DMS79 treated with DMSO at 0.1 percent for 48 hours (cell line): ENCODE measurements at regions not wholly inside any gene's neighbourhood (a gene's known extent, or its start where the extent isn't known, plus 50 kb on each side); places are given as distances from the start of the nearest gene placed in this dataset.
"Not testable (repeated sequence)": the region's sequence is repeated elsewhere in the genome, so short reads cannot be mapped to it uniquely, and the experiment has no call there.

Source experiments
- DNase-seq: peaks from one replicate; lab custom pipeline; 2025; lab: John Stamatoyannopoulos, UW

DNA sequence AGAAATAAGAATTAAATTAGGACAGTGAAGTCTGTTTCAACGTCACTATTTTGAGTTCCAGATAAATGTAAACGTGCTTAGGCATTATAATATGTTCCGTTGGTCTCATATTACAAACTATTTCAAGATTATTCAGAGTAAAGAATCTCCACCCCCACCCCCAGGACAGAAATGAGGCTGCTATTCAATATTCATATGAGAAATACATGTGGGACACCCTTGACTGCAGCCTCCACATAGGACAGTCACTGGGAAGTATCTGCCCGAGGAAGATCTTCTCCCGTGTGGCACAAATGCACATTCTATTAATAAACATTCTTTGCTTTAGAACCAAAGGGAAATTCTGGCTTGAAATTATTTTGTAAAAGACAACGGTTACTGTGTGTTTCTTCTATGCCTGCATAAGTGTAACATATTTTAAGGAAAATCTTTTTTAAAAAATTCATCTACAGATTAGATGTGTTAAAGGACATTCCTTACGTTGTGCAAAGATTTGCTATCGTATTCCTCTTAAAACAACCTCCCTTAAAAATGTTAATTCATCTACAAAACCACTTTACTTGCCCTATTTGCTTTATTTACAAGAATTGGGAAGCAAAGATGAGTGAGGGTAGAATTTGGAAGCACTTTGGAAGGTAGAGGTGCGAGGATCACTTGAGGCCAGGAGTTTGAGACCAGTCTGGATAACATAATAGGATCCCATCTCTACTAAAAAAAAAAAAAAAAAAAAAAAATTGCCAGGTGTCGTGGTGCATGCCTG lies 148.3 kb upstream of the SOX14 start:
- no peak for DNase-seq

DNA sequence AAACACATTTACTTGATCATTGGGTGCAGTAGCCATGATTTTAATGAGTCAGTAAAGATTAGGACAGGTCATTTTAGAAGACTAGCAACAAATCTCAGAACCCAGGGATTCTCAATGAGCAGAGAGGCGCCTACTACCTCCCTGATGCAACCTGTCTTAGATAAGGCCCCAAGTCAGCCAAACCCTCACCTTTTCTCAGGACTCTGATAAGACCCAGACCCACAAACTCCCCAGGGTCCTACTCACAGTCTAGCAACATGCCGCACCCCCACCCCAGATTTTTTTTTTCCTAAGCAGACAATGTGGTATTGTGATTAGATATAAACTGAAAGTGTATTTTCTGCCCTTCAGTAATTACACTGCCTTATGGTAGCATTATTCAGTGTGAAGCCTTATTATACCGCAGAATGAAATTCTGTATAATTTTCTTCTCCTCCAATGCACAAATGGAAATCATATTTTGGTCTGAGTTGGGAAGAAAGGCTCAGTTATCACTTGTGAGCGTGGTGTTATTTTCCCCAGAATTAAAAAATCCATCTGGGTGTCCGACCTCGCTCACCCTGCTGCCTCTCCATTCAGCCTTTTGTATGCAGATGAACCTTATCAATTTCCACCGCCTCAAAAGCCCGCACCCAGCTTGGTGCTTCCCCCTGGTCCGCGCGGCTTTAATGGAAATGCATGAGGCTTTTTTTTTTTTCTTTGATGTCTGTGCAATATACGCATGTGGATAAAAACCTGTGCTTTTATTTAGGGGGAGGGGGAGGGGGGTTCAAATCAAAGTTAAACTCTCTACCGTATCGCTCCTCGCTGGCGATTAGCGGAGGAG lies 122.0 kb upstream of the SOX14 start:
- DNase-seq = no peak

DNA sequence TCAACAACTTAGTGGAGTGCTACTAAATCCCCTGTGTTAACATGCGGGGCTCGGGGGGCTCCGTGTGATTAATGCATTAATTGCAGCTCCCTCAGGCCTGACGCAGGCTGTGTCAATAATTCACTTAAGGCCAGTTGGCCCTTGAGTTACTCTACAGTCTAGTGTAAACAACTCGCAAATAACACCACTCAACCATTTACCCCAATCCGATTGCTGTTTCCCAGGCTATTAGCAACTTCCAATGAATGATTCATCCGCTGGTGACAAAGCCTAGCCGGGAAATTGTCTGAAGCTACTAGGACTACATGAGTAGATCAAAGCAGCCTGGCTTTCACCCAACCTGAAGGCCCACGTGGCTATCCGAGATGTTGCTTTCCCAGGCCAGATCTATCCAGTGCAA lies 121.3 kb upstream of the SOX14 start:
- peak; percentile 23 for DNase-seq

DNA sequence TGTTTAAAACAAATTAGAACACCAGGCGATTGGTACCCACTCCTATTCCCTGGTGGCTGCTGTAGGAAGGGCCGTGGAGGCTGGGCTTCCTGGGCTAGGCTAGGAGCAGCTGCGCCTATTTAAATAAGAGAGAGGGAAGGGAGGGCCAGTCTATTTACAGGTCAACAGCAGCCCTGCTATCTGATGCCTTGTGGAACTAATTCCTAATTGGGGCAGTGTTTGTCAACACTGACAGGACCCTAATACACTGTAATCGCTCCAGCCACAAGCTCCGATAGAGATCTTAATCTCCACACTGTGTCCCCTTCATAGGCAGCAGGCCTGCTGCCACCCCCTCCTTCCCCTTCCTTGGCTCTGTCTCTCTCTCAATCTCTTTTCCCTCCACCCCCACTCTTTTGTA lies 116.9 kb upstream of the SOX14 start:
- DNase-seq = no peak

DNA sequence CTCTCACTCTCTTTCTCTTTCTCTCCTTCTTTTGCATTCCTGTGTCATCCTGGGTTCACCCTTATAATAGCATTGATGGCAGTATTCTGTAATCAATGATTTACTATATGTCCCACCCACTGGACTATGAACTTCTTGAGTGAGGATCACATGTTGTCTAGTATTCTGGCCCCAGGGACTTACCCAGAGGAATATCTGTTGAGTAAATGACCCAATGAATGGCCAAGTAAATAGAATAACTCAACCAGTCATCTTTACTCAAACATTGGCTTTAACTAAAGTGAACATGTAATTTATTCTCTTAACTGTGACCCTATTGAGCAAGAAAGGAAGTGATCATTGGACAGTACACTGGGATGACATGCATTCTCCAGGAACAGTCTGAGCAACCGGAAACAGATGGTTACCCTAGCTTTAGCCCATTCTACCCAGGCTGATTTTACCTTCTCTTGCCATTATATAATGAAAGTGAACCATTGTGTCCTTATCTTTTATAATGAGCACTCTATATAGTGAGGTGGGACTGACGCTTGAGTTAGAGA lies 94.5 kb upstream of the SOX14 start:
- DNase-seq = no peak

DNA sequence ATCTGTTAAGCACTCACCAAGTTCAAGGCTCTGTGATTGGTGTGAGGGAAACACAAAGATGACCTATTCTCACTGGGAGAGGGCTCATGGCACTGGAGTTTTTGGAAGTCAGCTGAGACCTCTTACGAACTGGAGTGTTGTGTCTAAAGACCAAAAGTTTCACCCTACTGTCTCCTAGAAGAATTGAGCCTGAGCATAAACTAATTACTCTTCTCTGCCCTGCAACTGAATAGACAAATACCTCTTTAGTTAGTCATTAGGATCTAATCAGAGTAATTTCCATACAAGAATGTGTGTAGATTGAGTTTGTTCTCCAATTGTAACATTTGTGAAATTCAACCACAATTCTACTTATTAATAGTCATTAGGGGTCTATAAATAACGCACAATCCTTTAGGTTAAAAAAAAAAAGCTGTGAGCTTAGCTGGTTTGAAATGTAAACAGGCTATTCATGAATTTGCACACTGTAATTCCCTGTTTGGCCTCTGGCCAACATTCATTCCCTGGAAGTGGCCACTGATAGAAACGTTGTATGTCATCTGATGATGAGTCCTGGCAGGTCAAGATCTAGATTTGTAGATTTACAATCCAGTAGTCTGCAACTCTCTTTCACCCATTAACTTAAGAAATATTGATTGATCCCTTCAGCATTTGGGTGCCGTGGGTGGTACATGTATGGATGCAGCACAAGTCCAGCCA lies 76.8 kb upstream of the SOX14 start:
- DNase-seq = no peak

DNA sequence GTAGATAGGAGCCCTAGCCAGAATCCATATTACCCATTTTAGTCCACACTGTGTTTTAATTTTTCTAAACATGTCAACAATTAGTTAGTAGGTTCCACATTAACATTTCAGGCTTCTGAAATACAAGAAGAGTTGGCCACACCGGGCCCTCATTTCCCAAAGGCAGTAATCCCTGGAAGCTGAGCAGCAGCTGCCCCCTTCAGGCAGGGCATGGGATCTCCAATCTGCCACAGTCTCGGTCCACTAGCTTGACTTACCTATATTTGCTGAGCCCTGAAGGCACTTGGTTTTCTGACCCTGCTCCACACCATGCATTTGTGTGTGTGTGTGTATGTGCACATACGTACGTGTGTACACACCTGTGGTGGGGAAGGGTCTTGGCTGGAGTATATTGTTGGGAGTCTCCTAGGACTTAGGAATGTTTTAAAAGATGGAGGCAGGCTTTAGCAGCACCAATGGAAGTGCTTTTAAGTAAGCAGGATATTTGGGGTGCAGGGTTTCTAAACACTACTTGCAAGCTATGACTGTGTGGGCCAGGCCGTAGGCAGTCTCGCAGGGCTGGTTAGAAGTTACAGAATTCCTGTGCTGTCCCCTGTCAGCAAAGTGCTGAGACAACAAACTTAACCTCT lies 71.2 kb upstream of the SOX14 start:
- DNase-seq = no peak

DNA sequence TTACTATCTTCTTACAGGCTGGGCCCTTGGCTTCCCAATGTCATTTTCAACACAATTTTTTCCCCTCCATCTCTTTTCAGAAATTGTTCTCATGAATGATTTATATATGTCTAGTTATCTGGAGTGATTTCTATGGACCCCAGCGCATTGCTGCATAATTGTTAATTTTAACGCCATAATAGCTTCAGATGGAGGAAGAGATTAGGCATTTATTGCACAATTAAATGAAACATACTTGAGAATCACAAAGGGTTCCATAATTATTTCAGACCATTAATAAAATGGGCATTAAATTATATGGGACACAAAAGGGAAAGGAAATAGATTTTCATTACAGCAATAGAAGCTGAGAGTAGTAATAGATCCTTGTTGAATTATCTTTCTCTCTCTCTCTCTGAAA lies 70.3 kb upstream of the SOX14 start:
- no peak for DNase-seq

DNA sequence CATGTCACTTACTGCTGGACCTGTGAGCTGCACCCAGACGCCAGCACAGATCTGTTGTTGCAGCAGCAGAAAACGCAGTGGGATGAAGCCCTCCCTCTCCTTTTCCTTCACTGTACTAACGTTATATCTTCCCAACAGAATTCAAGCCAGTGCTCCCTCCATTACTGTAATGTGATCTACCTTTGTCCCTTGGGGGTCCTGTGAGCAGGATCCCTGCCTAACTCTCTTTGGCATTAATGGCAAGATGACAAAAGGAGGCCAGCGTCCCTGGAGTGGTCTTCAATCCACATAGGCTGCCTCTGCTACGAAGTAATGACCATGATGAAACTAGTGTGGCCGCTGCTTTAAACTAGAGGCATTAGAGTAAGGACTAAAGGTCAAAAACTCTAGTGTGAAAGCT lies 69.3 kb upstream of the SOX14 start:
- DNase-seq = no peak

DNA sequence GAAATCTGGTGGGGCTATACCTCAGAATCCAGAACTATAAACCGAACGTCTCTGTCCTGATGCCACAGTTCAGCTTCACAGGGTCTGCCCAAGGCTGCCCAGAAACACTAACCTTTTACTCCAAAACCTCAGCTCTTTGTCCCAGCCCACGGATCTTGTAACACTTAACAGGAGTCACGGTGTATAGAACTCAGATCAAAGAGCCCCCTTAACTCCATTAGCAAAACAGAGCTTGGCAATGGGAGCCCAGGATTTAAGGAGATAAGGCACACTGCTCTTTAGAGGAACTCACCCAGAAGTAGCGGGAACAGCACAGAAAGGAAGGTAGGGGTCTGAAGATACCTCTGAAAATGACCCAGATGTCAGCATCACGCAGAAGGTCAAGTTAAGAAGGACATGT lies 68.8 kb upstream of the SOX14 start:
- DNase-seq = no peak

DNA sequence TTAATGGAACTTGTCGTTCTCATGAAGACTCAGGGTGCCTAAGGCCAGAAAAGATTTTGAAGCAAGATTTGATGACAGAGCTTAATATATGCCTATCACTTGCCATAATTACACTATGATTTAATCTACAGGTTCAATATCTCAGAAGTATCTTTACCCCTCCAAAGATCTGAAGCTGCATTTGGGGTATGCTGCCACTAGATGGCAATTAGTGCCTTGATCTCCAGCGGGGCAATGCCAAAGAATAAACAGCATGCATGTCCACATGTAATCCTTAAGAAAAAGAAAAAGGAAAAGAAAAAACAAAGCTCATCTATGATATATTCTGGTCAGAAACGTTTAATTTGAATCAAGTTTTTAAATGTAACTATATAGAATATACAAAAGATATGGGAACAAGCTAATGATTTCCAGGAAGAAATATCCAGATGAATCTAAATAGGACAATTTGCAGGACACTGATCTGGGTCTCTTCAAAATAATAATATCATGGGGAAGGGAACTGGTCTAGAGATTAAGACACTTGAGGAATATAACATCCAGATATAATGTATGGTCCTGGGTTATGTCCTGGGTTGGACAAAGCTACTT lies 55.0 kb upstream of the SOX14 start:
- DNase-seq = no peak

DNA sequence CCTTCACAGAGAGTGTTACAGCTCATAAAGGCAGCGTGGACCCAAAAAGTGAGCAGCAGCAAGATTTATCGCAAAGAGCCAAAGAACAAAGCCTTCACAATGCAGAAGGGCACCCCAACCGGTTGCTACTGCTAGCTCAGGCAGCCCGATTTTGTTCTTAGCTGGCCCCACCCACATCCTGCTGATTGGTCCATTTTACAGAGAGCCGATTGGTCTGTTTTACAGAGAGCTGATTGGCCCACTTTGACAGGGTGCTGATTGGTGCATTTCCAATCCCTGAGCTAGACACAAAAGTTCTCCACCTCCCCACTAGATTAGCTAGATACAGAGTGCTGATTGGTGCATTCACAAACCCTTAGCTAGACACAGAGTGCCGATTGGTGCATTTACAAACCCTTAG lies 50.1 kb upstream of the SOX14 start:
- not testable (repeated sequence) for DNase-seq
